Sigmoid colon (tissue), 6 donors: ENCODE measurements at regions not wholly inside any gene's neighbourhood (a gene's known extent, or its start where the extent isn't known, plus 50 kb on each side); places are given as distances from the start of the nearest gene placed in this dataset.
"Not testable (repeated sequence)": the region's sequence is repeated elsewhere in the genome, so short reads cannot be mapped to it uniquely, and the experiment has no call there.

Source experiments
- DNase-seq: peaks from one replicate; pipeline ENCODE4 v3.0.0-alpha.2; 2019
- H3K27ac ChIP-seq, 4 donors: fragments of 200-600 bp; sonication (generic); one replicate each; pipeline ENCODE4 v1.5.1; 2016 to 2019; ENCODE audit warnings: mild to moderate bottlenecking in 1 of 4
- H3K27me3 ChIP-seq, 3 donors: fragments of 200-600 bp; sonication (generic); one replicate each; pipeline ENCODE4 v1.5.1; 2019; ENCODE audit warnings: mild to moderate bottlenecking in 1 of 3
- H3K36me3 ChIP-seq, 4 donors: fragments of 200-600 bp; sonication (generic); one replicate each; pipeline ENCODE4 v1.5.1; 2016 to 2019
- H3K4me1 ChIP-seq, 4 donors: fragments of 200-600 bp; sonication (generic); one replicate each; pipeline ENCODE4 v1.5.1; 2017 to 2019
- H3K4me3 ChIP-seq, 4 donors: fragments of 200-600 bp; sonication (generic); one replicate each; pipeline ENCODE4 v1.5.1; 2017 to 2019; ENCODE audit warnings: mild to moderate bottlenecking in 2 of 4, moderate library complexity in 1 of 4
- H3K9me3 ChIP-seq, 4 donors: fragments of 200-600 bp in 3 of 4; sonication (generic) in 3 of 4; one replicate each; pipeline versions ENCODE4 v1.5.1 to v1.6.1; 2013 to 2019
- EP300 ChIP-seq, 4 donors: sonication (generic); formaldehyde crosslinking; IDR thresholded peaks; one replicate each; pipeline ENCODE4 v1.6.1; 2017; ENCODE audit warnings: antibody characterized with exemption in 4 of 4
- POLR2A ChIP-seq, 2 donors: fragments of 450-650 bp; IDR thresholded peaks; one replicate each; pipeline ENCODE4 v1.6.1; 2016; ENCODE audit warnings: antibody characterized with exemption in 2 of 2, mild to moderate bottlenecking in 2 of 2, moderate library complexity in 2 of 2
- POLR2AphosphoS5 ChIP-seq, 4 donors: sonication (generic); formaldehyde crosslinking; IDR thresholded peaks; one replicate each; pipeline ENCODE4 v1.6.1; 2017; ENCODE audit warnings: antibody characterized with exemption in 4 of 4
- WGBS, 2 donors: extraction: QIAGEN DNeasy Blood & Tissue Kit; methylation state at CpG; one replicate each; pipeline ENCODE4 v1.1.7; 2013; 5-methylcytosine and 5-hydroxymethylcytosine counted together
- intact Hi-C: fragments of 100-400 bp; cut with DNase I; formaldehyde crosslinking; loops from one replicate; pipeline ENCODE4 v1.15.1; 2023
- TF ChIP-seq, protein P1 (sequence below), 4 experiments: fragments of 450-650 bp in 3 of 4; fragments of 200-600 bp in 1 of 4; IDR thresholded peaks; one replicate each; pipeline ENCODE4 v1.5.1; 2016 to 2019; ENCODE audit warnings: antibody characterized with exemption in 4 of 4, mild to moderate bottlenecking in 3 of 4, moderate library complexity in 2 of 4
- donor health status: healthy with polysubstance abuse.
- donor health status: healthy.

DNA sequence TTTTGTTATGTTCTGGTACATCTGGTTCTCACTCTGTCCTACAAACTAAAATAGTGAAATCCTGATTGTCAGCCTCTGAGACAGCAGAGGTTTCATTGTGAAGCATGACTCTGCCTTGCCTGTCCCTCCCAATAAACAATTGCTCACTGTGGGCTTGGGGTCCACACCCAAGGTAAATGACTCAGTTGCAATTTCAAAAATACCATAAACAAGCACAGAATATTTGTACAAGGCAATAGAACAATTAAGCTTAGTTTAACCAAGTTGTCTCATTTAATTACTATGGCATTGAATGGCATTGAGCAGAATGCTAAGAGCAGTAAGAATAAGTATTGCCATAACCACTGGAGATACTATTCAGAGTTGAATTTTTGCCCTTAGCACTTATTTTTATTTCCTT, 353.6 kb downstream of the SPRY2 start:
- Histone ChIP-seq H3K9me3 (no peaks in the 10 kb centered on the region), H3K36me3 (no peaks in the 10 kb centered on the region), H3K4me1 (no peaks in the 10 kb centered on the region), H3K27ac (no peak overlapping the region), H3K27me3 (no peaks in the 10 kb centered on the region), H3K4me3 (no peak overlapping the region)
- intact Hi-C loops: no loop called here
- no peak for DNase-seq
- TF ChIP-seq POLR2A (IDR thresholded peaks at IDR 0.05): no peak

DNA sequence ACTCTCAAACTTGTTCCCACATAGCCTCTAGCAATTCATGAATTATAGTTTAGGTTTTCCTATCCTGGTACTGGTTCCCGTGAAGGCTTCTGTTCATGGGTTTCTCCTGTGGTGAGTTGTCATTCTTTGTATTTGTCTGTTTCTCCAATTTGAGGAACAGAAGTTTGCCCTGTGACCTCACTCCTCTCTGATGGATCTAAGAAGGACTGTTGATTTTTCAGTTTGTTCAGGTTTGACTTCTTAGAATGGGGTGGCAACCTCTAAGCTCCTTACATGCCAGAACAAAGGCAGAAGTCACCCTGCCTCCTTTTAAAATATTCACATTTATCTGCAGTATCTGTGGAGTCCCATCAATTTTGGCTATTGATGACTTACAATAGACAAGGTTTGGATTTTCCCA, 354.0 kb downstream of the SPRY2 start:
- WGBS, 2 donors: 92 to 94% methylated on average over 1 of the region's 1 CpG

DNA sequence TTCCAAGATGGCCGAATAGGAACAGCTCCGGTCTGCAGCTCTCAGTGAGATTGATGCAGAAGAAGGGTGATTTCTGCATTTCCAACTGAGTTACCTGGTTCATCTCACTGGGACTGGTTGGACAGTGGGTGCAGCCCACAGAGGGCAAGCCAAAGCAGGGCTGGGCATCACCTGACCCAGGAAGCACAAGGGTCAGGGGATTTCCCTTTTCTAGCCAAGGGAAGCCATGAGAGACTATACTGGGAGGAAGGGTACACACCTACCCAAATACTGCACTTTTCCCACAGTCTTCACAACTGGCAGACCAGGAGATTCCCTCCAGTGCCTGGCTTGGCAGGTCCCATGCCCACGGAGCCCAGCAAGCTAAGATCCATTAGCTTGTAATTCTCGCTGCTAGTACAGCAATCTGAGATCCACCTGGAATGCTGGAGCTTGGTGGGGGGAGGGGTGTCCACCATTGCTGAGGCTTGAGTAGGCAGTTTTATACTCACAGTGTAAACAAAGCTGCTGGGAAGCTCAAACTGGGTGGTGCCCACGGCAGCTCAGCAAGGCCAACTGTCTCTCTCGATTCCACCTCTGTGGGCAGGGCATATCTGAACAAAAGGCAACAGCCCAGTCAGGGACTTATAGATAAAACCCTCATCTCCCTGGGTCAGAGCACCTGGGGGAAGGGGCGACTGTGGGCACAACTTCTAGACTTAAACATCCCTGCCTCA, 365.8 kb downstream of the SPRY2 start:
- H3K36me3 ChIP-seq, intact Hi-C loops, H3K27ac ChIP-seq, H3K4me1 ChIP-seq, DNase-seq, H3K27me3 ChIP-seq, H3K9me3 ChIP-seq, H3K4me3 ChIP-seq: not testable (repeated sequence)
- 48 to 74% methylated on average over 7 of the region's 7 CpGs for WGBS, 2 donors

More for the DNA sequence above, 354.0 kb downstream of the SPRY2 start:
- TF ChIP-seq POLR2A (IDR thresholded peaks at IDR 0.05): no peak
- TF ChIP-seq, protein P1, sequence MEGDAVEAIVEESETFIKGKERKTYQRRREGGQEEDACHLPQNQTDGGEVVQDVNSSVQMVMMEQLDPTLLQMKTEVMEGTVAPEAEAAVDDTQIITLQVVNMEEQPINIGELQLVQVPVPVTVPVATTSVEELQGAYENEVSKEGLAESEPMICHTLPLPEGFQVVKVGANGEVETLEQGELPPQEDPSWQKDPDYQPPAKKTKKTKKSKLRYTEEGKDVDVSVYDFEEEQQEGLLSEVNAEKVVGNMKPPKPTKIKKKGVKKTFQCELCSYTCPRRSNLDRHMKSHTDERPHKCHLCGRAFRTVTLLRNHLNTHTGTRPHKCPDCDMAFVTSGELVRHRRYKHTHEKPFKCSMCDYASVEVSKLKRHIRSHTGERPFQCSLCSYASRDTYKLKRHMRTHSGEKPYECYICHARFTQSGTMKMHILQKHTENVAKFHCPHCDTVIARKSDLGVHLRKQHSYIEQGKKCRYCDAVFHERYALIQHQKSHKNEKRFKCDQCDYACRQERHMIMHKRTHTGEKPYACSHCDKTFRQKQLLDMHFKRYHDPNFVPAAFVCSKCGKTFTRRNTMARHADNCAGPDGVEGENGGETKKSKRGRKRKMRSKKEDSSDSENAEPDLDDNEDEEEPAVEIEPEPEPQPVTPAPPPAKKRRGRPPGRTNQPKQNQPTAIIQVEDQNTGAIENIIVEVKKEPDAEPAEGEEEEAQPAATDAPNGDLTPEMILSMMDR (IDR thresholded peaks at IDR 0.05): no peak
- TF ChIP-seq EP300 (IDR thresholded peaks at IDR 0.05): no peak
- no peak for TF ChIP-seq POLR2AphosphoS5 (IDR thresholded peaks at IDR 0.05)
- H3K27ac ChIP-seq: no peak overlapping the region
- no peaks in the 10 kb centered on the region for H3K27me3 ChIP-seq
- no peak for DNase-seq
- H3K36me3 ChIP-seq: no peaks in the 10 kb centered on the region
- no peaks in the 10 kb centered on the region for H3K9me3 ChIP-seq
- no peaks in the 10 kb centered on the region for H3K4me1 ChIP-seq
- H3K4me3 ChIP-seq: no peak overlapping the region
- intact Hi-C loops: no loop called here

DNA sequence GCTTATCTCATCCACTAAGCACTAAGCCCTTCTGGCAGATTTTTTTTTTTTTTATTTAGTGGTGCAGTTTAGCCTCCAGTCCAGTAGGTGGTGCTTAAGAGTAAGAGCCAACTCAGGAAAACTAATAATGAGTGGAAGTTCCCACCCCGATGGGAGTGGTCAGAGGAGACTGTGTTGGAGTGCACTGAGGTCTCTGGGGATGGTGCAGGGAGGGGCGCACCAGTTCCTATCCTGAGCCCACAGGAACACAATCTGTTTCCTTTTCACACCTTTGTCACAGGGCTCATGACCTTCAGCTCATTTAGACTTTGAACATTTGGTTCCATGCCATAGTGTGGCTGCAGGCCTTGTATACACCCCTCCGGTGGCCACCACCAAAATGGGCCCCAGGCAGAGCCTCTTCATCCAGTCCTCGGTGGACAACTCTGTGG, 367.4 kb downstream of the SPRY2 start:
- intact Hi-C loops: no loop called here
- no peak for DNase-seq

DNA sequence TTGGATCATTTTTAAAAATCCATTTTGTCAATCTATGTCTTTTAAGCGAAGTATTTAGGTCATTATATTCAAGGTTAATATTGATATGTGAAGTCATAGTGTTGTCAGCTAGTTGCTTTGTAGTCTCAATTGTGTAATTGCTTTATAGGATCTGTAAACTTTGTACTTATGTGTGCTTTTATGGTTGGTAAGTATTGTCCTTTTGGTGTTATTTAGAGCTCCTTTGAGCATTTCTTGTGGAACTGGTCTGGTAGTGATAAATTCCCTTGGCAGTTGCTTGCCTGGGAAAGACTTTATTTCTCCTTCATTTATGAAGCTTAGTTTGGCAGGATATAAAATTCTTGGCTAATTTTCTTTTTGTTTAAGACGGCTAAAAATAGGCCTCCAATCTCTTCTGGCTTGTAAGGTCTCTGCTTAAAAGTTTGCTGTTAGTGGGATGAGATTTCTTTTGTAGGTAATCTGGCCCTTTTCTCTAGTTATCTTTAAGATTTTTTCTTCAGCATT, 368.8 kb downstream of the SPRY2 start:
- H3K4me3 ChIP-seq: no peak overlapping the region
- no peak for TF ChIP-seq POLR2AphosphoS5 (IDR thresholded peaks at IDR 0.05)
- TF ChIP-seq EP300 (IDR thresholded peaks at IDR 0.05): no peak
- TF ChIP-seq POLR2A (IDR thresholded peaks at IDR 0.05): no peak
- TF ChIP-seq, protein P1 (IDR thresholded peaks at IDR 0.05): no peak
- DNase-seq: no peak
- H3K9me3 ChIP-seq: peaks cover 0 to 4% (median 0%) of the 10 kb centered on the region in 4 donors
- no peaks in the 10 kb centered on the region for H3K4me1 ChIP-seq
- 57 to 85% methylated on average over 2 of the region's 2 CpGs for WGBS, 2 donors
- intact Hi-C loops: no loop called here
- H3K27ac ChIP-seq: no peak overlapping the region
- no peaks in the 10 kb centered on the region for H3K36me3 ChIP-seq
- no peaks in the 10 kb centered on the region for H3K27me3 ChIP-seq

More for the DNA sequence above, 367.4 kb downstream of the SPRY2 start:
- no peak overlapping the region for H3K27ac ChIP-seq
- H3K4me3 ChIP-seq: no peak overlapping the region
- no peak for TF ChIP-seq EP300 (IDR thresholded peaks at IDR 0.05)
- TF ChIP-seq, protein P1 (IDR thresholded peaks at IDR 0.05): peak in 2 of 4 experiments; percentile 20 to 26
- no peak for TF ChIP-seq POLR2A (IDR thresholded peaks at IDR 0.05)
- TF ChIP-seq POLR2AphosphoS5 (IDR thresholded peaks at IDR 0.05): no peak
- WGBS, 2 donors: 75 to 96% methylated on average over 4 of the region's 4 CpGs
- no peaks in the 10 kb centered on the region for H3K36me3 ChIP-seq
- peaks cover 0 to 4% (median 0%) of the 10 kb centered on the region in 4 donors for H3K9me3 ChIP-seq
- no peaks in the 10 kb centered on the region for H3K4me1 ChIP-seq
- no peaks in the 10 kb centered on the region for H3K27me3 ChIP-seq

DNA sequence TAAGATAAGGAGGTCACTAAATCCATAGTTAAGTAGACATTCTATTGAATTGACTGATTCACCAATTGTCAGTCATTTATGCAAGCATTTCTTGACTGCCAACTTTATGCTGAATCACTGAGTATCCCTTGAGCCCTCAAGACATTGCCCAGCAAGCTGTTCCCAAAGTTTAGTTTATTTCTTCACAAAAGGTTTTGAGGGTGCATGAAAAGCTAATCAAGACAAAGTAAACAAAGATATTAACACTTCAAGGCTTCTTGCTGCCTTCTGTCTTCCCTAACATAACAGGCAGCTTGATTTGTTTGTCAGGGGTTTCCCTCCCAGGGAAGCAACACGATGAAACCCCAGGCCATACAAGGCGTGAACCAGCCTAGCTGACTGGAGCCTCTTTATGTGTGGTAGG, 374.4 kb downstream of the SPRY2 start:
- TF ChIP-seq EP300 (IDR thresholded peaks at IDR 0.05): no peak
- TF ChIP-seq POLR2AphosphoS5 (IDR thresholded peaks at IDR 0.05): no peak
- TF ChIP-seq, protein P1 (IDR thresholded peaks at IDR 0.05): no peak
- no peak for TF ChIP-seq POLR2A (IDR thresholded peaks at IDR 0.05)
- intact Hi-C loops: no loop called here
- Histone ChIP-seq H3K4me1 (no peaks in the 10 kb centered on the region), H3K4me3 (no peak overlapping the region), H3K9me3 (peaks cover 0 to 3% (median 0%) of the 10 kb centered on the region in 4 donors), H3K27ac (no peak overlapping the region), H3K36me3 (no peaks in the 10 kb centered on the region), H3K27me3 (no peaks in the 10 kb centered on the region)
- 69 to 90% methylated on average over 2 of the region's 2 CpGs for WGBS, 2 donors
- DNase-seq: no peak
